K562 (cell line): ENCODE measurements at regions not wholly inside any gene's neighbourhood (a gene's known extent, or its start where the extent isn't known, plus 50 kb on each side); places are given as distances from the start of the nearest gene placed in this dataset.

Source experiments
- ATF7 ChIP-seq: fragments of 450-650 bp; IDR thresholded peaks from 2 replicates; pipeline ENCODE4 v1.7.1; 2014; ENCODE audit warnings: mild to moderate bottlenecking, moderate library complexity
- DACH1 ChIP-seq: fragments of 450-650 bp; IDR thresholded peaks from 2 replicates; pipeline ENCODE4 v1.6.1; 2018; ENCODE audit not compliant: partially characterized antibody
- ELF4 ChIP-seq: fragments of 450-650 bp; formaldehyde crosslinking; IDR thresholded peaks from 2 replicates; pipeline ENCODE4 v1.4.0; 2022; ENCODE audit warnings: missing genetic modification characterization
- EP300 ChIP-seq: IDR thresholded peaks from 2 replicates; pipeline ENCODE4 v1.6.1; 2012; ENCODE audit warnings: low read length, improper control_type of control experiment
- ESRRA ChIP-seq: fragments of 450-650 bp; IDR thresholded peaks from 2 replicates; pipeline ENCODE4 v1.6.1; 2014; ENCODE audit warnings: low read depth, mild to moderate bottlenecking, moderate library complexity, borderline replicate concordance
- GTF2F1 ChIP-seq: IDR thresholded peaks from 2 replicates; pipeline ENCODE4 v1.6.1; 2011; ENCODE audit warnings: low read depth, low read length, improper control_type of control experiment
- HOXB6 ChIP-seq: fragments of 250-450 bp; sonication (Bioruptor Pico); IDR thresholded peaks from 2 replicates; pipeline ENCODE4 v1.5.1; 2022; ENCODE audit warnings: mild to moderate bottlenecking, borderline replicate concordance
- SIRT6 ChIP-seq: IDR thresholded peaks from one replicate; pipeline ENCODE4 v1.6.1; 2012; ENCODE audit warnings: low read depth, mild to moderate bottlenecking, control low read depth, inconsistent platforms, low read length, moderate library complexity
- TEAD1 ChIP-seq, 2 experiments: fragments of 450-650 bp in 1 of 2; sonication (generic) in 1 of 2; formaldehyde crosslinking; IDR thresholded peaks; 2 replicates each; pipeline versions ENCODE4 v1.4.0 to v1.8.0; 2020 to 2022; ENCODE audit warnings: mild to moderate bottlenecking in 2 of 2, missing genetic modification reagents in 1 of 2
- ZNF274 ChIP-seq: IDR thresholded peaks from 2 replicates; pipeline ENCODE4 v1.6.1; 2011; ENCODE audit warnings: low read depth, mild to moderate bottlenecking, low read length, moderate library complexity, borderline replicate concordance
- ZNF311 ChIP-seq: fragments of 250-450 bp; sonication (Bioruptor Pico); IDR thresholded peaks from 2 replicates; pipeline ENCODE4 v1.4.0; 2020; ENCODE audit warnings: mild to moderate bottlenecking, moderate library complexity

DNA sequence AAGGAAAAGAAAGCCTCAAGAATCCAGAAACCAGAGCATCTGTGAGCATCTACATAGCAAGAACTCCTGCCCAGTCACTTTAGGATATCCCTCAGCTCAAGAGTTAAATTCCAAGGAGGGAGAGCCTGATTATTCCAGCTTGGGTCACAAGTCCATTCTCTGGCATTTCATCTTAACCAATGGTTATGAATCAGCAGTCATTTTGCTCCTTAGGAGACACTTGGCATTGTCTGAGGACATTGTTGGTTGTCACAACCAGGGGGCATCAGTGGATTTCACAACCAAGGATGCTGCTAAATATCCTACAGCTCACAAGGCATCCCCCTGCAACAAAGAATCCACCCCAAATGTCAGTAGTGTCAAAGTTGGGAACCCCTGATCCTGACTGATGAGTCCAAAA is 51.0 kb upstream of the LMCD1 start:
- TF ChIP-seq TEAD1 (CRISPR knock-in tag; IDR thresholded peaks at IDR 0.05) (no peak), EP300 (no peak), ATF7 (no peak), DACH1 (no peak), SIRT6 (no peak), ESRRA (no peak), ZNF311 (CRISPR knock-in tag) (no peak), HOXB6 (no peak), ZNF274 (no peak), ELF4 (CRISPR knock-in tag) (no peak), GTF2F1 (no peak)
